NCI-H2107 treated with DMSO at 0.1 percent for 48 hours (cell line): ENCODE measurements at regions not wholly inside any gene's neighbourhood (a gene's known extent, or its start where the extent isn't known, plus 50 kb on each side); places are given as distances from the start of the nearest gene placed in this dataset.

Source experiments
- DNase-seq: peaks from one replicate; lab custom pipeline; 2025; ENCODE audit not compliant: unreplicated experiment; lab: John Stamatoyannopoulos, UW

DNA sequence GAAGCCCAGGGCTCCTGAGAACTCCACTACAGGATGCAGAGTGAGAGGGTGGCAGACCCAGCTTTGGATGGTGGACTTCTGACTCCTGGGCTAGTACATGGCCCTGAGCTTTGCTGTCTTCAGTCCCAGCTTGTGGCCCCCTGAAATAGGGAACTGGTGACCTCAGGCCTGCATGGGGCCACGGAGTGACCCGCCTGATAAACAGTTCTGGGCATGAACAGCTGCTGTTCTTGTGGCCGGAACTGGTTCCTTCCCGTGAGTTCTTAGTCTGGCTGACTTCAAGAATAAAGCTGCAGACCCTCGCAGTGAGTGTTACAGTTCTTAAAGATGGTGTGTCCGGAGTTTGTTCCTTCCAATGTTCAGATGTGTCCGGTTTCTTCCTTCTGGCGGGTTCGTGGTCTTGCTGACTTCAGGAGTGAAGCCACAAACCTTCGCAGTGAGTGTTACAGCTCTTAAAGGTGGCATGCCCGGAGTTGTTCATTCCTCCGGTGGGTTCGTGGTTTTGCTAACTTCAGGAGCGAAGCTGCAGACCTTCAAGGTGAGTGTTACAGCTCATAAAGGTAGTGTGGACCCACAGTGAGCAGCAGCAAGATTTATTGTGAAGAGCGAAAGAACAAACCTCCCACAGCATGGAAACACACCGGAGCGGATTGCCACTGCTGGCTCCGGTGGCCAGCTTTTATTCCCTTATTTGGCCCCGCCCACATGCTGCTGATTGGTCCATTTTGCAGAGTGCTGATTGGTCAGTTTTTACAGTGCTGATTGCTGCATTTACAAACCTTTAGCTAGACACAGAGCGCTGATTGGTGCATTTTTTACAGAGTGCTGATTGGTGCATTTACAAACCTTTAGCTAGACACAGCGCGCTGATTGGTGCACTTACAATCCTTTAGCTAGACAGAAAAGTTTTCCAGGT, 268.0 kb downstream of the ZEB1 start:
- no peak for DNase-seq

DNA sequence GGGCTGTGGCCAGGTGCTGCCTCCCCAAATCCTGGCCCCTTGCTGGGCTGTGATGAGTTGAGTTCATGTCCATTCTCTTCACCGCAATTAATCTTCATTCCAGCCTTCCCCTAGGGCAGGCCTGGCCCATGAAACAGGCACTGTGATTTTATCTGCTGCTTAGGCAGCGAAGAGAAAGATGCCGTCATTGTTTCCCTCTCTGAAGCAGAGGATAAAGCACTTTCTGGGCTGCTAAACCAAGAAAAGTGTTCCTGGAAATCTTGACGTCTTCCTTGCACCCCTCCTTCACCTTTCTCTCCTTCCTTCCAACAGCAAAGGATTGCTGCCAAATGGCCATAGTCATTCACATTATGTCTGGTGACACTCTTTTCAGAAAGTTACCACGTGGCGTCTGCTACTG, 265.9 kb downstream of the ZEB1 start:
- no peak for DNase-seq

DNA sequence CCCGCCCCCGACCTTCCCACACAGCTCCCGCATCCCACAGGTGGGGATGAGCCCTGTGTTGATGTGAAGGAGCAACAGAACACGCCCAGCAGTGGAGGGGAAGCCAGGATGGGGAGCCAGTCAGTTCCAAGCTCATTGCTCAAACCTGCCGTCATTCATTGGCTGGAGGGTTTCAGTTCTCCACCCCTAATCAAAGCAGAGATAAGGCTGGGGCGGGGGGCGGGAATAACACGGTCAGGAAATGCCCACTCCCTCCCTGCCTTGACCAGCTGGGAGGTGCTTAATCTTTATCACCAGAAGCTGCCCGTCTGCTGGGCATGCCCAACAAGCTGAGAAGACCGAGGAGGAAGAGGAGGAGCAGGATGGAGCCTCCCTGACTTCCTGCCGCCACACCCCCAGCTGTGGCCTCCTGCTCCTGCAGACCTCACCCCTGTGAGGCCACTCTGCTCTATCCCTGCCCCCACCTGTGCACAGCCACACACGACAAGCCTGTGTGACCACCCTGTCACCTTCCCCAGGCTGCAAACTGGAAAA, 265.1 kb downstream of the ZEB1 start:
- DNase-seq = no peak

DNA sequence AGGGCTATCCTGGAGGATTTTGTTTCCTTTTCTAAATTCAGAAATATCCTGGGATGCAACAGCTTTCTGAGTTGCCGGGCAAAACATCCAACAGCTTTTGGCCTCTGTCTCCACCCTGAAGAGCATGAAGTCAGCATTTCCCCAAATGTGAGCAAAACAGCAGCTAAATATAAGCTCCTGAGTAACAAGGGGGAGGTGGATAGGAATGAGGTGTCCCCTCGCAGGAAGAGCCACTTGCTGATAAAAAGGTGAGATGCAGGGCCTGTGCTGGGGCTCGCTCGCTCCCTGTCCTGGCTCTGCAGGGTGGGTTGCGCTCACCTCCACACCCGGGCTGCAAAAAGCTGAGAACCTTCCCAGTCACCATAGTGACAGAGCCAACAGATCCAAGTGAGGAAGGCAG, 264.3 kb downstream of the ZEB1 start:
- DNase-seq = no peak

DNA sequence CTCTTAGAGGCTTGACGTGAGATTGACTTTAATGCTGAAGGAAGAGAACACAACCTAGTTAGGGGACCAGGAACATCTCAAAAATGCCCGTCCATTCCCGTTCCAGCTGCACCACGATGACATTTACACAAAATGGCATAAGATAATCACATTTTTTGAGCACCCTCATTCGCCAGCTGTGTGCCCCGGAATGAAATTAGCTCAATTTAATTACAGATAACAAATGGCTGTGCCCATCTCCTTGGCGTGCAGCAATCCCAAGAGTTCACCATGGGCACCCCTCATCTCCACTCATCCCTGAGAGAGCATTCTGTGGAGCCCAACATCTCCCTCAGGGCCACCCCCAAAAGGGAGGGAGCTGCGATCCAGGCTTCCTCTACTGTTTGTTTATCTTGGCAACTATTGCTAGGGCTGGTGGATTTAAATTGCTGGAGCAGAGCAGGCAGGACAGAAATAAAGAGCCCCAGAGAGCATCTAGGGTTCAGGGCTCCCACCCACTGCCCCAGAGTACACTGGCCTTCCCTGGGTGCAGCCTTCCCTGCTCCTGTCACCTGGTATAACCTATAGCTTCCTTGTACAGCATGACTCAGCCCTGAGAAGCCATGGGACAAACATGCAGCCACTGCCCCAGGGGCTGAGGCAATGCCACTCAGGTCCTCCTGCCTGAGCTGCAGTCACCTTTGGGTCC, 263.5 kb downstream of the ZEB1 start:
- DNase-seq = no peak

DNA sequence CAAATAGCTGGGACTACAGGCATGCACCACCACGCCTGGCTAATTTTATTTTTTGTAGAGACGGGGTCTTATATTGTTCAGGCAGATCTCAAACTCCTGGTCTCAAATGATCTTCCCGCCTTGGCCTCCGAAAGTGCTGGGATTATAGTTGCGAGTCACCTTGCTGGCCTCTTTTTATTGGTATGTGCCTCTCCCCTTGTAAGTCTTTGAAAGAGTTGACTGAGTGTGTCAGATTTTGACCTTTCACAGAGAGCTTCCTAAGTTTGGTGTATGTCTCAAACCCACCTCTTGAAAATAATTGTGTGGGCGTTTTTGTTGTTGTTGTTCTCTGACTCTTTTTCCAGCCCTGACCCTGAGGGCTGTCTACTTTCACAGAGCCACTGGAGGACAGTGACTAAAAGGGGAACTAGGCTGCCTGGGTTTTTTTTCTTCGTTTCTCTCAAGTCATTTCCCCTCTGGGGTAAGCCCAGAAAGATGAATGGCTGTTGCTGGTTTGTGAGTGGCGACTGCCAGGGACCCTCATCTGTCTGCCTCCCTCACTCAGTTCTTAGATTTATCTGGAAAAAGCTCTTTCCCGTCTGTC, 262.8 kb downstream of the ZEB1 start:
- DNase-seq = no peak

DNA sequence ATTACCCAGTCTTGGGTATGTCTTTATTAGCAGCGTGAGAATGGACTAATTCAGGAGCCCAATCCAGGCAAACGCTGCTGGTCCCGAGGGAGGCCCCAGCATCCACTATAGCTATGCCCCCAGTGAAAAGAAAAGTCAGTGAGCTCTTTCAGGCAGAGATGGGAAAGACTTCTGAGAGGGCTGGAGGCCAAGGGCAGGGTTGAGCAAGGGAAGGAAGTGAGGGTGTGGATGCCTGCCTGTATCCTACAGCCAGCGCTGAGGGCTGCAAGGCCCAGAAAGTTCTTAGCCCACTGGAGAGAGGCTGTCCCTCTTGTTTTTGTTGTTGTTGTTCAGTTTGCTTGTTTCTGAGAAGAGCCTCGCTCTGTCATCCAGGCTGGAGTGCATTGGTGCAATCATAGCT, 261.6 kb downstream of the ZEB1 start:
- no peak for DNase-seq
